K562 (cell line): ENCODE measurements at regions not wholly inside any gene's neighbourhood (a gene's known extent, or its start where the extent isn't known, plus 50 kb on each side); places are given as distances from the start of the nearest gene placed in this dataset.
"Not testable (repeated sequence)": the region's sequence is repeated elsewhere in the genome, so short reads cannot be mapped to it uniquely, and the experiment has no call there.

Source experiments
- EZH2 ChIP-seq: IDR thresholded peaks from 2 replicates; pipeline ENCODE4 v1.6.1; 2012; ENCODE audit warnings: low read depth, mild to moderate bottlenecking, inconsistent platforms, low read length, borderline replicate concordance
- GABPA ChIP-seq: fragments of 200-800 bp; sonication (Bioruptor generic); conservative IDR thresholded peaks from 2 replicates; pipeline ENCODE4 v1.6.1; 2016; ENCODE audit warnings: low read depth, missing genetic modification characterization, missing compliant biosample characterization
- RBM15 ChIP-seq: fragments of 200-400 bp; formaldehyde crosslinking; IDR thresholded peaks from 2 replicates; pipeline ENCODE4 v1.6.1; 2018; ENCODE audit warnings: mild to moderate bottlenecking, low read length, moderate library complexity; ENCODE audit not compliant: insufficient read depth
- ZNF12 ChIP-seq: sonication (generic); formaldehyde crosslinking; IDR thresholded peaks from 2 replicates; pipeline ENCODE4 v1.4.0; 2020; ENCODE audit warnings: mild to moderate bottlenecking, missing genetic modification reagents
- TF ChIP-seq, protein P1 (sequence below): sonication (generic); formaldehyde crosslinking; IDR thresholded peaks from 2 replicates; pipeline ENCODE4 v1.8.1; 2022; ENCODE audit warnings: missing genetic modification reagents
- TF ChIP-seq, protein P2 (sequence below): sonication (generic); formaldehyde crosslinking; IDR thresholded peaks from 2 replicates; pipeline ENCODE4 v1.5.0; 2020; ENCODE audit warnings: missing genetic modification reagents
- TF ChIP-seq, protein P3 (sequence below): fragments of 250-450 bp; sonication (Bioruptor Pico); IDR thresholded peaks from 2 replicates; pipeline ENCODE4 v1.4.0; 2020

DNA sequence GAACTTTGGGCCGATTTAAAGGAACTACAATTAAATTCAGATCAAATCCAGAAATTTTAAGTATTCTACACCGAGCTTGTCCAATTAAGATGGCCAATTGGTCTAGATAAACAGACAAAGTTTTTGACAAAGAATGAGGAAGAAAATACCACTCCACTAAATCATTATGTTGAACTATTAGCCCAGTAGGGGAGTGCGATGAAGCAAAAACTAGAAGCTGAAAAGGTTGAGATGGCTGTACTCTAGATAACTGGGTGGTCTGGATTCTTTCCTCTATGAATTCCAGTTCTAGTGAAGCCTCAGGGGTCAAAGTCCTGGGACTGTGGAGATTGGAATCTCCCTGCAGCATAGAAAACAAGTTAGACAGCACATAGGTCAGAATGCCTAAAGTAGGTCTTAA lies 418.9 kb upstream of the IMPG1 start:
- TF ChIP-seq, protein P1, sequence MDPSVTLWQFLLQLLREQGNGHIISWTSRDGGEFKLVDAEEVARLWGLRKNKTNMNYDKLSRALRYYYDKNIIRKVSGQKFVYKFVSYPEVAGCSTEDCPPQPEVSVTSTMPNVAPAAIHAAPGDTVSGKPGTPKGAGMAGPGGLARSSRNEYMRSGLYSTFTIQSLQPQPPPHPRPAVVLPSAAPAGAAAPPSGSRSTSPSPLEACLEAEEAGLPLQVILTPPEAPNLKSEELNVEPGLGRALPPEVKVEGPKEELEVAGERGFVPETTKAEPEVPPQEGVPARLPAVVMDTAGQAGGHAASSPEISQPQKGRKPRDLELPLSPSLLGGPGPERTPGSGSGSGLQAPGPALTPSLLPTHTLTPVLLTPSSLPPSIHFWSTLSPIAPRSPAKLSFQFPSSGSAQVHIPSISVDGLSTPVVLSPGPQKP (CRISPR knock-in tag): not testable (repeated sequence)
- TF ChIP-seq GABPA (tag); ZNF12 (CRISPR knock-in tag); EZH2; RBM15: not testable (repeated sequence)
- TF ChIP-seq, protein P2, sequence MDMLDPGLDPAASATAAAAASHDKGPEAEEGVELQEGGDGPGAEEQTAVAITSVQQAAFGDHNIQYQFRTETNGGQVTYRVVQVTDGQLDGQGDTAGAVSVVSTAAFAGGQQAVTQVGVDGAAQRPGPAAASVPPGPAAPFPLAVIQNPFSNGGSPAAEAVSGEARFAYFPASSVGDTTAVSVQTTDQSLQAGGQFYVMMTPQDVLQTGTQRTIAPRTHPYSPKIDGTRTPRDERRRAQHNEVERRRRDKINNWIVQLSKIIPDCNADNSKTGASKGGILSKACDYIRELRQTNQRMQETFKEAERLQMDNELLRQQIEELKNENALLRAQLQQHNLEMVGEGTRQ (CRISPR knock-in tag): not testable (repeated sequence)
- TF ChIP-seq, protein P3, sequence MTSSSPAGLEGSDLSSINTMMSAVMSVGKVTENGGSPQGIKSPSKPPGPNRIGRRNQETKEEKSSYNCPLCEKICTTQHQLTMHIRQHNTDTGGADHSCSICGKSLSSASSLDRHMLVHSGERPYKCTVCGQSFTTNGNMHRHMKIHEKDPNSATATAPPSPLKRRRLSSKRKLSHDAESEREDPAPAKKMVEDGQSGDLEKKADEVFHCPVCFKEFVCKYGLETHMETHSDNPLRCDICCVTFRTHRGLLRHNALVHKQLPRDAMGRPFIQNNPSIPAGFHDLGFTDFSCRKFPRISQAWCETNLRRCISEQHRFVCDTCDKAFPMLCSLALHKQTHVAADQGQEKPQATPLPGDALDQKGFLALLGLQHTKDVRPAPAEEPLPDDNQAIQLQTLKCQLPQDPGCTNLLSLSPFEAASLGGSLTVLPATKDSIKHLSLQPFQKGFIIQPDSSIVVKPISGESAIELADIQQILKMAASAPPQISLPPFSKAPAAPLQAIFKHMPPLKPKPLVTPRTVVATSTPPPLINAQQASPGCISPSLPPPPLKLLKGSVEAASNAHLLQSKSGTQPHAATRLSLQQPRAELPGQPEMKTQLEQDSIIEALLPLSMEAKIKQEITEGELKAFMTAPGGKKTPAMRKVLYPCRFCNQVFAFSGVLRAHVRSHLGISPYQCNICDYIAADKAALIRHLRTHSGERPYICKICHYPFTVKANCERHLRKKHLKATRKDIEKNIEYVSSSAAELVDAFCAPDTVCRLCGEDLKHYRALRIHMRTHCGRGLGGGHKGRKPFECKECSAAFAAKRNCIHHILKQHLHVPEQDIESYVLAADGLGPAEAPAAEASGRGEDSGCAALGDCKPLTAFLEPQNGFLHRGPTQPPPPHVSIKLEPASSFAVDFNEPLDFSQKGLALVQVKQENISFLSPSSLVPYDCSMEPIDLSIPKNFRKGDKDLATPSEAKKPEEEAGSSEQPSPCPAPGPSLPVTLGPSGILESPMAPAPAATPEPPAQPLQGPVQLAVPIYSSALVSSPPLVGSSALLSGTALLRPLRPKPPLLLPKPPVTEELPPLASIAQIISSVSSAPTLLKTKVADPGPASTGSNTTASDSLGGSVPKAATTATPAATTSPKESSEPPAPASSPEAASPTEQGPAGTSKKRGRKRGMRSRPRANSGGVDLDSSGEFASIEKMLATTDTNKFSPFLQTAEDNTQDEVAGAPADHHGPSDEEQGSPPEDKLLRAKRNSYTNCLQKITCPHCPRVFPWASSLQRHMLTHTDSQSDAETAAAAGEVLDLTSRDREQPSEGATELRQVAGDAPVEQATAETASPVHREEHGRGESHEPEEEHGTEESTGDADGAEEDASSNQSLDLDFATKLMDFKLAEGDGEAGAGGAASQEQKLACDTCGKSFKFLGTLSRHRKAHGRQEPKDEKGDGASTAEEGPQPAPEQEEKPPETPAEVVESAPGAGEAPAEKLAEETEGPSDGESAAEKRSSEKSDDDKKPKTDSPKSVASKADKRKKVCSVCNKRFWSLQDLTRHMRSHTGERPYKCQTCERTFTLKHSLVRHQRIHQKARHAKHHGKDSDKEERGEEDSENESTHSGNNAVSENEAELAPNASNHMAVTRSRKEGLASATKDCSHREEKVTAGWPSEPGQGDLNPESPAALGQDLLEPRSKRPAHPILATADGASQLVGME (CRISPR knock-in tag): not testable (repeated sequence)
